Putamen (tissue), 1 donor: ENCODE measurements at regions not wholly inside any gene's neighbourhood (a gene's known extent, or its start where the extent isn't known, plus 50 kb on each side); places are given as distances from the start of the nearest gene placed in this dataset.
"Not testable (repeated sequence)": the region's sequence is repeated elsewhere in the genome, so short reads cannot be mapped to it uniquely, and the experiment has no call there.

Source experiments
- DNase-seq: peaks from one replicate; pipeline ENCODE4 v3.0.0-alpha.2; 2016; ENCODE audit warnings: low spot score

DNA sequence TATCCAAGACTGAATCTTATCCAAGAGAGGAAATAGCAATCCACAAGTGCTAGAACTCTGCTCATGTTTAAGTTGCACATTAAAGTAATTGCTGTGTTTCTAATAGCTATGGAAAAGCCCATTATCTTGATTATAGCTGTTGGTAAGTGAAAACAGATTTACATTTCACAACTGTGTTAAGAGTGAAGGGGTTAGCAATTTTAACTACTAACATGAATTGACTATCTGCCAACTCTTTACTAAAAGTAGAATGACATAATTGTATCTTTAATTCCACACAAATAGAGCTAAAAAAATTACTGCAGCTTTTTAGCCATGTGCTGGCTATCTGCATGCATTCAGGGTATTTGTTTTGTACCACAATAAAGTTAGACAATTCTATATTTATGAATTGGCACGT is 277.9 kb upstream of the IRAK1BP1 start:
- DNase-seq, result no peak

DNA sequence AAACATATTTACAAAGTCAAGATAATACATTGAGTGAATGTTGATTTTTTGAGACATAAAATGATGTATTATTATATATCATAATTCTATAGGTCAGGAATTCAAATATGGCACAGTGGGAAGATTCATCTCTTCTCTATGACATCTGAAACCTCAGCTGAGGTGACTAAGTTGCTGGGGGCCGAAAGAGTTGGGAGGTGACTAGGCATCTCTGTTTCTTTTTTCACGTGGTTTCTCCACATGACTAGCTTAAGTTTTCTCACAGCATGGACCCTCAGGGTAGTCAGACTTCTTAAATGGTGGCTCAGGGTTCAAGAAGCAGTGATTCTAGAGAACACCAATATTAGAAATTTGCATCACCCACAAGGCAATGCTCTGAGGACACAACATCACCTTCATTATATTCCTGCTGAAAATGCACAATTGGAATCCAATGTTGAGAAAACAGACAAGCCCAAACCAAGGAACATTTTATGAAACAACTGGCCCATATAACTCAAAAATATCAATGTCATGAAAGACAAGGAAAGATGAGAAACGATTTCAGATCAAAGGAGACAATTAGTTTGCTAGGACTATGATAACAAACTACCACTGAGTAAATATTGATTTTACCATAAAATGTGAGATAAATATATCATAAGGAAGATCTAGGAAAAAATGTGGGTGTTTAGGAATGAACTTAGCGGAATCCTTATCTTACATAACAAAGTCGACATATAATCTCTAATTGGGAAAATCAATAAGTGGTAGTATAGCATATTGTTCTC is 273.3 kb upstream of the IRAK1BP1 start:
- no peak for DNase-seq

DNA sequence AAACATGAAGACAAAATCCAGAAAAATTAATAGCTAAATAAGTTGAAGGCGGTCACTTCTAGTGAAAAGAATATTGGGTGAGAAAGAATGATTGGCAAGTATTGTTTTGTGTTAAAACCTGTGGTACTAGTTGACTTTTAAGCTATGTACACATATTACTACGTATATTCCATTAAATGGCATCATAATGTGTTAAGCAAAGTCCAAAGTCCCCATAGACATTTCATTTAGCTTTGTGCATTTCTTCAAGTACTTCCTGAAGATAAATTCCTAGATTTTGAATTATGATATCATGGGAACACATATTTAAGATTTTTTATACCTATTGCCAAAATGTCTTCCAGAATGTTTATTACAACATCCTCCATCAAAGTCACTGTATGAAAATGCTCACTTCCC is 272.7 kb upstream of the IRAK1BP1 start:
- DNase-seq, result no peak

DNA sequence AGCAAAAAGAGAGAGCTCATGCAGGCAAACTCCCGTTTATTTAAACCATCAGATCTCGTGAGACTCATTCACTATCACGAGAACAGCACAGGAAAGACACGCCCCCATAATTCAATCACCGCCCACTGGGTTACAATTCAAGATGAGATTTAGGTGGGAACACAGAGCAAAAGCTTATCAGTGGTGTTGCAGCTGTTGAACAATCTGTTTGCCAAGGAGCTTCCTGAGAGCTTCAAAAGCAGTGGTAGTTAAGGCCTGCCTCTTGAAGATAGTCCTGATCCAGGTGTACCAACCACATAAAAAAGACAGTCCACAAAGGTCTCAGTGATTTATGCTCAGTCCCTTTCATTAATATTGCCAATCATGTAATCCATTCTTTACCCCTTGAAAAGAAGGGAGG is 269.4 kb upstream of the IRAK1BP1 start:
- DNase-seq, result no peak

DNA sequence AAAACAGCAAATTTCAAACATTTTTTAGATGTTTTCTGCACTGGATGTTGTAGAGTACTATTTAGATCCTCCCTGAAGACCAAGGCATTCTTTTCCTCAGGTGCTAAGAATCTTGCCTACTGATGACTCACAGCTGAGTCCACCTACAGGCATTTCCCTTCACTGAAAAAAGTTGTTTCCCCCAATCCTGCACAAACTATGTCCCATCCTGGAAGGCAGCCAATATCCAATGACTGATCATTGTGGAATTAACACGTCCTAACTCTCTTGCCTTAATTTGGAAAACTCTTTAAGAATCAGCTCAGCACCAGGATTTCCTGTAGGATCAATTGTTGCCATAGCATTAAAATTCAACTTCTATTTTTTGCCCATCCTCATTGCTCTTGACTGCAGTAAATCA is 268.4 kb upstream of the IRAK1BP1 start:
- no peak for DNase-seq

DNA sequence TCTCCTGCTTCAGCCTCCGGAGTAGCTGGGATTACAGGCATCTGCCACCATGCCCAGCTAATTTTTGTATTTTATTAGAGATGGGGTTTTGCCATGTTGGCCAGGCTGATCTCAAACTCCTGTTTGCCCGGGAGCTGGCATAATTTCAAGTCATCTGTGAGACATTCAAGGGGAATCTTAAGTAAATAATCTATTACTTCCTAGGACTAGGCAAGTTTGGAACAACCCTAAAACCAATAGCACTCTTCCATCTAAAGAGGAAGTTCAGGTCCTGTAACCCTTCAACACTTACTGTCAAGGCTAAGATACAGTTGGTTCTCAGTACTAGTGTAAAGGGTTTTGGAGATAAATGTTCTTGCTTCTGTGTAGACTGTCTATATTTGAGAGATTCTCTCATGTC is 267.8 kb upstream of the IRAK1BP1 start:
- DNase-seq, result no peak

DNA sequence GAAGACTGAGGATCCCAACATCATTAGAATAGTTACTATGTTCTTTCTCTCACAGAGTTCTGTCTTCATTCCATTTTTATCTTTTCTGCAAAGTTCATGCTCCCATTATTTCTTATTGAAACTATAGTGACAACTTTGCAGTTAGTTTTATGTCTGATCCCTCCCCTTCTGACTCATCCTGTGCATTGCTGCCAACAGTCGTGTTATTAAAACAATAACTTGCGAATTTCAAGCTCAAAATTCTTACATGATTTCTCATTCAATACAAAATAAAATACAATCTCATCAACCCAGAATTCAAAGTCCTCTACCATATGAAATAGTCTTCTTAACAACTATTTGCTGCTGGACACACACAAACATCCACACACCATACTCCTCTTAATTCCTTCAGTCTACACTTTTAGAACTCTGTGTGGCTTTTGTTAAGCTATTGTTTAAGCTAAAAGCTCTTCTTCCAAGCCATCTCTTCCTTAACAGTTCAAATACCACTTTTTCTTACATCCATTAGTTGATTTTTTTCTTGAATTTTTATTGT is 261.4 kb upstream of the IRAK1BP1 start:
- DNase-seq, result no peak

DNA sequence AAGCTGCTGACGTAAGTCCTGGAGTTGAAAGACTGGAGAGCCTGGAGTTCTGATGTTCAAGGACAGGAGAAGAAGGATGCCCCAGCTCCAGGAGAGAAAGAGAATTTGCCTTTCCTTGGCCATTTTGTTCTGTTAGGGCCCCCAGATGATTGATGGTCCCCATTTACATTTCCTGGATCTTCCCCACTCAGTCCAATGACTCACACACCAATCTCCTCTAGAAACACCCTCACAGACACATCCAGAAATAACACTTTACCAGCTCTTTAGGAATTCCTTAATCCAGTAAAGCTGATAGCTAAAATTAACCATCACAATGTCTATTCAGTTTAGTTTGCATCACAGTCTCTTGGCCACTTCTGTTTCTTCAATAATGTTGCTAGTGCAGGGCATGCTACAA is 260.2 kb upstream of the IRAK1BP1 start:
- DNase-seq, result no peak

DNA sequence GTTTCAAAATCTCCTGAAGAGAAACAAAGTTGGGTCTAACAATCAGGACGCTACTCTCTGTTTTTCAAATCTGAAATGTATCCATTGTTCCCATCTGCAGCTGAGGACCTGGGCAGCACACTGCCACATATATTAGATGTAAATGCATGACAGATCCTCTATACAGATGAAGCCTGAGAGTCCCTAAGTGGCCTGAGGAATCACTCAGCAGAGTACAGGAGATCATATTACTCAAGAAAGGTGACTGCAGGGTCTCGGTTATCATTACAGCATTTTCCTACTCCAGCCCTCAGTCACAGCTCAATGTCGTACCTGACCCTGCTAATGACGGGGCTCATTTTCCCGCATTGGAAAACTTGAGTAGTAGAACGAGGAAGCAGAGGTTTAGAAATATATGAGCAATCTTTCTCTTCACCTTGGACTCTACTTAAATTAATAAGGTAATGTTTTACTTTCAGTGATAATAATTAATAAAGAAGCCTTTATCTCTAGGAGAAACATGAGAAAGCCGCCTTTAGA is 256.2 kb upstream of the IRAK1BP1 start:
- no peak for DNase-seq

DNA sequence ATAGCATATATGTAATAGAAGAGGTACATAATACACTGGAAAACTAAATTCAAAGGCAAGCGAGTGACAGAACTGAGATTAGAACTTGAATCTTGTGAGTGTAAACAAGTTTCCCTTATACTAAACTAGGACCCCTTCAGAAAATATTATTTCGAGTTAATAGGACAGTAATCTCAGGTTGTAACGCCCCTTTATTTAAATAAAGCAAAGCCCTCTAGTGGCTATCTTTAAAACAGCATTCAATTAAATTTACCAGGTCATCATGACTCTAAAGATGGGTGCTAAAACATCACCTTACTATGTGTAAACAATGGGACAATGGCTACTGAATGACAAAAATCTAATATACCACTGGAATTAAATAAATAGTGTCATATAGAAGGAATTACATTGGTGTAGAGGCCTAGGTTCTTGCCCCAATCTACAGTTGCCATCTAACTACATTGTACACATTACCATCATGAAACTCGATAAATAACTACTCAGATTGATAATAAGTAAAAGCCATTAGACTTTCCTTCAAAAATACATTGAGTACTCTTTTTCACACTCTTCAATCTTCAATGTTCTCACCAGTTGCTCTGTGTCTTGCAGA is 255.4 kb upstream of the IRAK1BP1 start:
- DNase-seq, result no peak

DNA sequence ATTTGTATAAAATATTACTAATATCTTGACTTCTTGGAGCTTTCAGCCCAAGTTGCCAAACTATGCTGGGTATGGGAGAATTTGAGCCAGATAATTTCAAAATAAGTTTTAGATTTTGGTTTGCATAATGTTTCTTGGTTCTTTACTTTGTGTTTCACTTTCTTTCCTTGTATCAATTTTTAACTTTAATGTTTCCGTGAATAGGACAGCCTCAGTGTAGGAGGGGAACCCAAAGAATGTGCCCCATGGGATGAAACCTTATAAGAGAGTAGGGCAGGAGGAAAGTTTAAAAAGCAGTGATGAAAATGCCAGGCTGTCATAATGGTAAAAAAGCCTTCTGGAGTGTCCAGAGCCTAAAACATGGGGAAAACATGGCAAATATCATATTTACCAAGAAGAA is 252.4 kb upstream of the IRAK1BP1 start:
- DNase-seq, result no peak

DNA sequence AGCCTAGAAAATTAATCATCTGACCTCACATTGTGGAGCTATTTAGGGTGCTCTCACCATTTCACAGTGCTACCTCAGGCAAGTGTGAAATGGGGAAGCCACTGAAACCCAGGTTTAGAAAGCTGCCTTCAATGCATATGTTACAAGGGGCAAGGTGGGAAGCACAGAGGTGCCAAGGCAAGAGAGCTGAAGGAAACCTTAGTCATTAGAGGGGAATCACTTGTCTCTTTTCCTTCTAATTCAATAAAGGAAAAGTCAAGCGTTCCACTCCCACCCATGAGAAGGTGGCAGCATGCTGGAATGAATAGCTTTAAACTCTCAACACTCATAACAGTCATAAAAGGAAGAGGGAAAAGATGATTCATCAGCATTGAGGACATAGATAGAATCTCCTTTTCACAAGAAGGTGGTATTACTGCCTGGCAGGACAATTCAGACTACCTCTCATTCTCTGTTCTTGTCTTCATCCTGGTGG is 251.9 kb upstream of the IRAK1BP1 start:
- DNase-seq, result no peak

DNA sequence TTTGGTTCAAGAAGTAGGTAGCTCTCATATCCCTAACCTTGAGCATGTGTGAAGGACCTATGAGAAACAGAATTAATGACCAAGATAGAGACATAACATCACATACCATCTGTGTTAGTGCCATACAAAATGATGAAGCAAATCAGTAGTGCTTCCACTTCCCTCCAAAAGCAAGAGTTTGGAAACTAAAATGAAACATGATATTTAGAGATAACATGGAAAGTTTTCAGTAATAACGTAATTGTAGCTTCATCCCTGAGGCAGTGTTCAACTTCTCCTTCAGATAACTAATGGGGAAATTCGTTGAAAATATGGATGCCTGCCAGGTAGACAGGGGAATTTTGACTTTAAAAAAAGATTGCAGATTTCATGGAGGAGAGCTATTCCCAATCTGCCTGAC is 248.4 kb upstream of the IRAK1BP1 start:
- DNase-seq, result no peak

DNA sequence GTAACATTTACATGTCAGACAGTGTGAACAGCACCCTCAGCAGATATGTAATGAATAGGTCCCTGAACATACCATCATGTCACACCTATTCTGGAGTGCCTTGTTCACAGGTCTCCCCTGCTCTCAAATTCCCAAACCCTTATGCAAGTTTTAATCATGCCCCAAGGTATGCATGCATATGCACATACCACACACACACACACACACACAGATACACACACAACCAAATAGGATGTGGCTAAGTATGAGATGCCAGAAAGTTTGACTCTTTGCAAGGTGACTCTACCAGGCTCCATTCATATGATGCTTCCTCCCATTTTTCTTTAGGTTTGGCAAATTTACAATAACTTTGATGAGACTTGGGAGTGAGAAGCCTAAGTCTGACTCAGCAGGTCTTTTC is 243.8 kb upstream of the IRAK1BP1 start:
- DNase-seq, result no peak

DNA sequence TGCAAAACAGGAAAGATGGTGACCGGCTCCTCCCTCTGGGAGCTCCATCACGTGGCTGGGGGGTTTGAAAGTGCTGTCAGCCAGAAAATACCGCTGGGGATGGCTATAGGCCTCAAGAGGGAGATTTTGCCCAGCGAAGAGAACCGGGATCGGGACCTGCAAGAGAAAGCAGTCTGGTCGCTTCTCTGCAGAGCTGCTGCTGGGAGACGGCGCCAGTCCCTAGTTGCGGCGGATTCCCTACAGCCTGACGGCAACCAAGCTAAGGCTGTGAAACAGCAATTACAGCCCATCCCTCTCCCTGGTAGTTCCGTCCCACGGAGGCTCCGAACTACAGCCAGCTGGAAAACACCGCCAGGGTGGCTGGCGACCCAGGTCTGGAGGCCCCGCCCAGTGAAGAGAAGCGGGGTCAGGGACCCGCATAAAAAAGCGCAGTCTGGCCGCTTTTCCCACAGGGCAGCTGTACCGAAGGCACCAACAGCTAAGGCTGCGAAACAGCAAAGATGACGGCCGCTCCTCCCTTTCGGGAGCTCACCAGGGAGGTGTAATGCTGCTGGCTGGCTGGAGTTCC is 238.1 kb upstream of the IRAK1BP1 start:
- DNase-seq, result no peak

DNA sequence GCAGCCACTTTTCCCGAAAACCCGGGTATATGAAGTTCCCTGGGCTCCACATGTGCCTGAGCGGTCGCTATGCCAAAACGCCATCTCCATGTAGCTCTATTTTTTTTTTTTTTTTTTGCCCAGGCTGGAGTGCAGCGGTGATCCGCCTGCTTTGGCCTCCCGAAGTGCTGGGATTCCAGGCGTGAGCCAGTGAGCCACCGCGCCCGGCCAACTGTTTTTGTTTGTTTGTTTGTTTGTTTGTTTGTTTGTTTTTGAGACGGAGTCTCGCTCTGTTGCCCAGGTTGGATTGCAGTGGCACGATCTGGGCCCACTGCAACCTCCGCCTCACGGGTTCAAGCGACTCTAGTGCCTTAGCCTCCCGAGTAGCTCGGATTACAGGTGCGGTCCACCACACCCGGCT is 237.5 kb upstream of the IRAK1BP1 start:
- no peak for DNase-seq

DNA sequence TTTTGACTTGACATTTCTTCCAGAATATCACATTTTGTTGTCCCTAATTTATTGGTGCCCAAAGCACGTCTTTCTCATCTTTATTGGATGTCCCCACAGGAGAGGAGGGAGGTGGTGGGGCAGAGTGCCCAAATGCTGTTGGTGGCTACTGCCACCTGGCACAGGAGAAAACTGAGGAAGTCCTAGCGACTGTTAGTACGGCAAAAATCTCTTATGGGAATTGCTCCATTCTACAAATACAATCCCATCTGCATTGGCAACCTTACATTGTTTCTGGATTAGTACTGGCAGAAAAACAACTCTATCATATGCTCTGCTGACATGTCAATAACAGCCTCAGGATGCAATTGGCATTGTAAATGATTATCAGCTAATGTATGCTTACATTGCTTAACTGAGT is 235.4 kb upstream of the IRAK1BP1 start:
- no peak for DNase-seq

DNA sequence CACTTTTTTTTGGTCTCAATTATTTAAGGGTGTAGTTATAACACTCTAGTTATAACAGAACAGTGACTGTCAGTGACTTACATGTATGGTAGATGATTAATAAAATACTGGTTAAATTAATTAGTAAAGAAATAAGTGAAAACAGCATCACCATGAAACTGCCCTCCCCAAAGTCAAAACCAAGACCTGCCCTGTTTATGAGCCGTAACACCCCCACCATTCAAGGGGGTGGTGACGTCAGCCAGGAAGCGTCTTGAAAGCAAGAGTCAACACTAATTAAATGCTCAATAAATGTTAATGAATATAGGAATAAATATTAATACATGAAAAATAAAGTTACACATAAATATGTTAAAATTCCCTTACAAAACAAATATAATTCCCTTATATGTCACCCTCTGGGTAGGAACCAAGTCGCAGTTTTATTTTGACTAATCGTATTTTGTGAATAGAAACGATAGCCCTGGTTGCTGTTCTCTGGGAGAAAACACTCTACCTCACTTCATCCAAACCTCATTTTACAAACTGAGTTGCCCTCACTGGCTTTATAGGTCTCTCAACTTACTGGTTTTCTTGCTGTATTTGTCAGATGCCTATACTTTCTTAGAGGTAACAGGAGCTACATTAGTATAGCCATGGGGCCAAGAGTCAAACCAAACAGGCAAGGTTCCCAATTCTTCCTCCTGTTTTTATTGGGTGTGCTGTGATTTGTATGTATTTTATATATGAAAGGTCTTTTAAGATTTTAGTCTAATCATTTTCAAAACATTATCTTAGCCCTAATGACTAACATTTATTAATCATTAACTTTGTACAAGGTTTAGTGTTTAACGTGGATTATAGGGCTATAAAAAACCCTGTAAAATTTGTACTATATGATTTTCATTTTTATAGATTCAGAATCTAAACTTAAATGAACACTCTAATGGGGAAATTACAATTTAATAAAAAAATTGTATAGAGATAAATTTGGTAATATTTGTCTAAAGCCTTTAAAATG is 227.9 kb upstream of the IRAK1BP1 start:
- no peak for DNase-seq

DNA sequence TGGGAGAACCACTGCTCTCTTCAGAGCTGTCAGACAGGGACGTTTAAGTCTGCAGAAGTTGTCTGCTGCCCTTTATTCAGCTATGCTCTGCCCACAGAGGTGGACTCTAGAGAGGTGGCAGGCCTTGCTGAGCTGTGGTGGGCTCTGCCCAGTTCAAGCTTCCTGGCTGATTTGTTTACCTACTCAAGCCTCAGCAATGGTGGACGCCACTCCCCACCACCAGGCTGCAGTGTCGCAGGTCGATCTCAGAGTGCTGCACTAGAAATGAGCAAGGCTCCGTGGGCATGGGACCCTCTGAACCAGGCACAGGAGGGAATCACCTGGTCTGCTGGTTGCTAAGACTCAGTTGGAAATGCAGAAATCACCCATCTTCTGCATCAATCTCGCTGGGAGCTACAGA is 223.4 kb upstream of the IRAK1BP1 start:
- DNase-seq, result not testable (repeated sequence)

DNA sequence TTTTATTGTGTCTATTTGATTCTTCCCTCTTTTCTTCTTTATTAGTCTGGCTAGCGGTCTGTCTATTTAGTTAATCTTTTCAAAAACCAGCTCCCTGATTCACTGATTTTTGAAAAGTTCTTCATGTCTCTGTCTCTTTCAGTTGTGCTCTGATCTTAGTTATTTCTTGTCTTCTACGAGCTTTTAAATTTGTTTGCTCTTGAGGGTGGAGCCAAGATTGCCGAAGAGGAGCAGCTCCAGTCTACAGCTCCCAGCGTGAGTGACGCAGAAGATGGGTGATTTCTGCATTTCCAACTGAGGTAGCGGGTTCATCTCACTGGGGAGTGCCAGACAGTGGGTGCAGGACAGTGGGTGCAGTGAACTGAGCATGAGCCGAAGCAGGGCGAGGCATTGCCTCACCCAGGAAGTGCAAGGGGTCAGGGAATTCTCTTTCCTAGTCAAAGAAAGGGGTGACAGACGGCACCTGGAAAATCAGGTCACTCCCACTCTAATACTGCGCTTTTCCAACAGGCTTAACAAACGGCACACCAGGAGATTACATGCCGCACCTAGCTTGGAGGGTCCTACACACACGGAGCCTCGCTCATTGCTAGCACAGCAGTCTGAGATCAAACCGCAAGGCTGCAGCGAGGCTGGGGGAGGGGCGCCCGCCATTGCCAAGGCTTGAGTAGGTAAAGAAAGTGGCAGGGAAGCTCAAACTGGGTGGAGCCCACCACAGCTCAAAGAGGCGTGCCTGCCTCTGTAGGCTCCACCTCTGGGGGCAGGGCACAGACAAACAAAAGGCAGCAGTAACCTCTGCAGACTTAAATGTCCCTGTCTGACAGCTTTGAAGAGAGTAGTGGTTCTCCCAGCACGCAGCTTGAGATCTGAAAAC is 220.6 kb upstream of the IRAK1BP1 start:
- DNase-seq, result not testable (repeated sequence)

DNA sequence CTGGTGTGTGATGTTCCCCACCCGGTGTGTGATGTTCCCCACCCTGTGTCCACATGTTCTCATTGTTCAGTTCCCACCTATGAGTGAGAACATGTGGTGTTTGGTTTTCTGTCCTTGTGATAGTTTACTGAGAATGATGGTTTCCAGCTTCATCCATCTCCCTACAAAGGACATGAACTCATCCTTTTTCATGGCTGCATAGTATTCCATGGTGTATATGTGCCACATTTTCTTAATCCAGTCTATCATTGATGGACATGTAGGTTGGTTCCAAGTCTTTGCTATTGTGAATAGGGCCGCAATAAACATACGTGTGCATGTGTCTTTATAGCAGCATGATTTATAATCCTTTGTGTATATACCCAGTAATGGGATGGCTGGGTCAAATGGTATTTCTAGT is 201.5 kb upstream of the IRAK1BP1 start:
- not testable (repeated sequence) for DNase-seq
